Adrenal gland (tissue), 5 donors: ENCODE measurements at regions not wholly inside any gene's neighbourhood (a gene's known extent, or its start where the extent isn't known, plus 50 kb on each side); places are given as distances from the start of the nearest gene placed in this dataset.

Experiments
- POLR2A ChIP-seq, 2 donors: fragments of 450-650 bp; IDR thresholded peaks; one replicate each; pipeline ENCODE4 v1.6.1; 2017; ENCODE audit warnings: antibody characterized with exemption in 2 of 2, mild to moderate bottlenecking in 2 of 2, moderate library complexity in 1 of 2
- TF ChIP-seq, protein P1 (sequence below), 6 experiments: fragments of 450-650 bp in 4 of 6; fragments of 200-600 bp in 2 of 6; sonication (generic) in 1 of 6; IDR thresholded peaks; 1 replicate in 5 of 6; 2 replicates in 1 of 6; pipeline versions ENCODE4 v1.5.1 to v1.8.0; 2016 to 2021; ENCODE audit warnings: antibody characterized with exemption in 6 of 6, mild to moderate bottlenecking in 2 of 6, moderate library complexity in 1 of 6
- donor health status: DM: no; HTN: no; CAD: no.

DNA sequence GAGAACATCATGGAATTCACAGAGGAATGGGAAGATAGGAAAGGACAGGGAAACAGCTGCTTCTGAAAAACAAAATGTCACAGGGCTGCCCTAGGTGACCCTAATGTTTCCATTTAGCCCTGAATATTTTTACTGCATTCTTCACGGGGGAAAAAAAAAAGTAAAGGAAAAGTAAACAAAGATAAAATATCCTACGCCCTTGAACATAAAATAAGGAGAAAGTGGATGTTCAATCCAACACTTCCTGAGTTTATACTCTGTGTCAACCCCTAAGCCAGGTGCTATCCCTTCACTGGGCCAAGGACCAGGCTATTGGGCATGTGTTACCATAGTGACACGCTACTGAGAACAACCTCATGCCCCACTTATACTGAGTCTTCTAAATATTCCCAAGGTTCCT lies 84.7 kb downstream of the FAM76B start:
- TF ChIP-seq, protein P1, sequence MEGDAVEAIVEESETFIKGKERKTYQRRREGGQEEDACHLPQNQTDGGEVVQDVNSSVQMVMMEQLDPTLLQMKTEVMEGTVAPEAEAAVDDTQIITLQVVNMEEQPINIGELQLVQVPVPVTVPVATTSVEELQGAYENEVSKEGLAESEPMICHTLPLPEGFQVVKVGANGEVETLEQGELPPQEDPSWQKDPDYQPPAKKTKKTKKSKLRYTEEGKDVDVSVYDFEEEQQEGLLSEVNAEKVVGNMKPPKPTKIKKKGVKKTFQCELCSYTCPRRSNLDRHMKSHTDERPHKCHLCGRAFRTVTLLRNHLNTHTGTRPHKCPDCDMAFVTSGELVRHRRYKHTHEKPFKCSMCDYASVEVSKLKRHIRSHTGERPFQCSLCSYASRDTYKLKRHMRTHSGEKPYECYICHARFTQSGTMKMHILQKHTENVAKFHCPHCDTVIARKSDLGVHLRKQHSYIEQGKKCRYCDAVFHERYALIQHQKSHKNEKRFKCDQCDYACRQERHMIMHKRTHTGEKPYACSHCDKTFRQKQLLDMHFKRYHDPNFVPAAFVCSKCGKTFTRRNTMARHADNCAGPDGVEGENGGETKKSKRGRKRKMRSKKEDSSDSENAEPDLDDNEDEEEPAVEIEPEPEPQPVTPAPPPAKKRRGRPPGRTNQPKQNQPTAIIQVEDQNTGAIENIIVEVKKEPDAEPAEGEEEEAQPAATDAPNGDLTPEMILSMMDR (IDR thresholded peaks at IDR 0.05) = no peak
- no peak for TF ChIP-seq POLR2A (IDR thresholded peaks at IDR 0.05)
